ENCODE measurements at regions not wholly inside any gene's neighbourhood (a gene's known extent, or its start where the extent isn't known, plus 50 kb on each side); places are given as distances from the start of the nearest gene placed in this dataset.
"Not testable (repeated sequence)": the region's sequence is repeated elsewhere in the genome, so short reads cannot be mapped to it uniquely, and the experiment has no call there.

DNA sequence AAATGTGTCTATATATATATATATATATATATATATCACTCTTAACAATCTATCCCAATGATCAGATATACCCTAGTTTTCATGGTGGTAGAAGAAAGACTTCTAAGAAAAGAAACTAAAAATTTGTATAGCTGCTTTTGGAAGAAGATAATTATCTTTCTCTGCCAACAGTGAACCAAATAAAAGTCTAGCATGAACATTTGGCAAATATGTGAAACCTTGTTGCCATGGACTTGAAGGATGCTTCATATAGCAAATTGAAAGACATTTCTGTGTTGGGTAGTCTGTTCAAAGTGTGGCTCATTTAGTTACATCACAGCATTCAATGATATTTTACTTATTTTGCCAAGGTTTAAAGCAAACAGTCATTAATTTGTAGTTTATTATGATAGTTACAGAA lies 219.9 kb upstream of the NECTIN3 start:
- DNase-seq = no peak

GRCh38 chr3:110855207-110855606 lies 216.4 kb upstream of the NECTIN3 start:
- DNase-seq = no peak

DNA sequence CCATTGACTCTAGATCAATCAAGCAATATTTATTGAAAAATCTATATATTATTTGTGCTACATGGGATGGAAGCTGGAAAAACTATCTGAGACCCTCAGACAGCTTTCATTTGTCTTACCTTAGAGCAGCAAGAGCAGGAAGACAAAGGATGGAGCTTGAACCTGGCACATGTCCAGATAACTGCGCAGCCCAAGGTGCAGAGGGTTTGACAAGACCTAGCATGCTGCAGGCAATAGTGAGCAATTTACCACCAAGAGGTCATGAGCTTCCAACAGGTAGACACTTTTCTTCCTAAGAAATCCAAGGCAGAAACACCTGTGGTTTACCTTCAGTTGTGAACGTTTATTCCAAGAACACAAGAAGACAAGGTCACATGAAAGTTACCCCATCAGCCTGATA lies 214.7 kb upstream of the NECTIN3 start:
- no peak for DNase-seq

DNA sequence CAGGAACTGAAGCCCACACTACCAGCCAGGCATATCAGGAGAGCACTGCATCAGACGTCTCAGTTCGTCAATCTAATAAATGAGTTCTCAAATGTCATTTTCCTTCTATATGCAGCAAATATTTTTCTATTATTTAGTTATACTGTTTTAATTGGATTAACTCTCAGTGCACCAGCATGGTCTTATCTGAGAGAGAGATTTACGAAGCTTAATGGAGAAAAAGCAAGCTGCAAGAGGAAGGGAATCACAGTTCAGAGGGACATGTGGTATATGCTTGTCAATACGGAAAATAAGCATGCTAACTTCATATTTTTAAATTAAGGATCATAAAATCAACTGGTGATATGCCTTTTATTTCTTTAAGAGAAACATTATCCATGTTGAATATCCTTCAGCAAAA lies 213.1 kb upstream of the NECTIN3 start:
- DNase-seq = no peak

DNA sequence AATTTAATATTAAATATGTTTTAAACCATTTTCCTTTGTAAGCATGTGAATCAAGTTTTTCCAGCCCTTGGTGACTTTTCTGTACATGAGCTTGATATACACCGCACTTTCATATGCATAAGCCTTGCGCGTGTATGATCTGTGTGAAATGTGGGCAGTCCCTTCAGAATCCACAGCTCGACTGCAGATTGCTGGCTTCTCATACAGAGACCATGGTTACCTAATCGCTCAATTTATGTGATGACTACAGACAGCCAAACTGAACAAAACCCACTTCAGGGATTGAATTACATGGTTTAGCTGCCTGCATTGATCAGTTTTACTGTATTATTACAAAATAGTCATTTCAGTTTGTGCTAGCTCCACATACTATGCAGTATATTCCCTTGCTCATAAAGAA lies 212.3 kb upstream of the NECTIN3 start:
- no peak for DNase-seq

DNA sequence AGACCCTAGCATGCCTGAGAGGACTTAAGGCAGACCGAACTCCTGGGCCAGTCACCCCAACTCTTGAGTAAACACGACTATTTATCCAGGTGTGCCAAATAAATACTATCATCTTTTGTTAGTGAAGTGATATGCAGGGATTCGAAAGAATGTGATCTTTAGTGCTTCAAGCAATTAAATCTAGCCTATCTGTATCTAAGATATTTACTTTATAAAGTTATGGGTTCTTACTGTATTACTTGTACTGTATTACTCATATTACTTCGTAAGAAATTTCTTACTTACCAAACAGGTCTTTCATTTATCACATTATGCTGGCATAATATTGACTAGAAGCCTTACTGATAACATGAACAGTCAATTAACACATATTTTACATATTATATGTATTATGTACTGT lies 211.6 kb upstream of the NECTIN3 start:
- no peak for DNase-seq

- DNase-seq = no peak
These were observed 205.7 kb upstream of the NECTIN3 start for GRCh38 chr3:110865934-110866333.

DNA sequence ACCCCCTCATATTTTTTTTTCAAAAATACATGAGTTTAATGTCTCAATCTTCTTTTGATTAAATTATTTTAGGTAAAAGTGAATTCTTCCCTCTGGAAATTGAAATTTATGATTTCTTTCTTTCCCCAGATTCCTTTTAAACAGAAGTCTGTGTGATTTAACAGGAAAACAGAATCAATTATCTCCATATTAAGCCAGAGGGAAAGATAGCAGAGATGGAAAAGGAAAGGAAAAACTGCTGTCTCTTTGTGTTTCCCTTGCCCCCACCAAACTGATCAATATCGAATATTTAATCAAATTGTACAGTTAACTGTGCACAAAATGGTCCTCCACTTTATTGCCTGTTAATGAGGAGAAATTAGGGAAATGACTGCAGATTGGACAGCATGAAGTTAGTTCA lies 203.5 kb upstream of the NECTIN3 start:
- no peak for DNase-seq

GRCh38 chr3:110869736-110870135 lies 201.9 kb upstream of the NECTIN3 start:
- no peak for DNase-seq

DNA sequence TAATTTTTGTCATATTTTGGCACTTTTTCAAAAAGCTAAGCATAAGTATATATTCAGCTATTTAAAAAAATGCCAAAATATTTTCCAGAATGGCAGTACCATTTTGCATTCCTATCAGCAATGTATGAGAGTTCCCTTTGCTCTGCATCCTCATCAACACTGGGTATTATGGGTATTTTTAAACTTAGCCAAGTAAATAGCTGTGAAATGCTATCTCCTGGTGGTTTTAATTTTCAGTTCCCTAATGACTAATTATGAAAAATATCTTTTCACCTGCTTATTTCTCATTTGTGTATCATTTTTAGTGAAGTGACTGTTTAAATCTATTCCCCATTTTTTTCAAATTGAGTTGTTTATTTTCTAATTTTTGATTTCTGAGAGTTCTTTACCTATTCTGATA lies 199.7 kb upstream of the NECTIN3 start:
- no peak for DNase-seq

GRCh38 chr3:110878692-110879091 lies 192.9 kb upstream of the NECTIN3 start:
- no peak for DNase-seq

DNA sequence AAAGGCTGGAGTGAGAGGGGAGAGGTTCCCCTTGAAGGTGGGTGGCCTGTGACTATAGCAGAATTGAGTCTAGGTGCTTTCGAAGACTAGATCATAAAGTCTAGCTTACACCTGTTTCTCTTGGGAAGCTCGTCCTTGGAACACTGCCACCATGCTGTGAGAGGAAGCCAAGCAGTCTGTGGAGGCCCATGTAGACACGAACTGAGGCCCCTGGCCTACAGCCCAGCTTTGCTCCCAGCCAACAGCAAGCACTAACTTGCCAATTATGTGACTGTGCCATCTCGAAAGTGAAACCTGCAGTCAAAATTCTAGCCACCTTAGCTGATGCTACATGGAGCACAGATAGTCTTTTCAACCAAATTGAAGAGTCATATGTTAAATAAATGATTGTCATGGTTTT lies 190.5 kb upstream of the NECTIN3 start:
- peak; percentile 10 for DNase-seq

DNA sequence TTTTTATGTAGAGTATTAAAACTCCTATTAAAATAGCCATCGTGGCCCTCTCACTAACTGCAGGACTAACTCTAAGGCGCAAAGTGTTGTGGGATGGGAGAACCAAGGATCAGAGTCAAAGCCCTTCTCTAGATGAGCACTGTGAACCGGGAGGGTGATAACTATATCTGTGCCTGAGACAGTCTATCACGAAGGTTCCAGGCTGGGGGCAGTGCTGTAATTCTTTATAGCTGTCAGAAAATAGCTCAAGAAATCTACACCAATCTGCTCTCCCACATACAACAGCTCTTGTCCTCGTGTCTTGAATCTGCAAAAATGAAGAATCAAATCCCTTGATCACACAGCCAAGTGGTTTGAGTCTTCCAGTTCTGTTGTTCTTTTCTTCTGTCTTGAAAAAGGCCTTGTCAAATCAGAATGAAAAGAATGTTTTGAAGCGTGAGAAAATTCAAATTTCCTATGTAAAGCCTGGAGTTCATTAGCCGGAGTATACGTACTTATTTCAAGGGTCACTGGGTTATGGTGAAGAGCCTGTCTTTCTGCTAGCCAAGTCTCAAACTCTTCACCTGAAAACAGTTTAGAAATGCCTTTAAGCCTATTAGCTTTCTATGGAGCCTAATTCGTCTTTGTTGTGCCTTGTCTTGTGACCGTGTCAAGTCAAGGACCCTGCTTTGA lies 185.3 kb upstream of the NECTIN3 start:
- DNase-seq = no peak

GRCh38 chr3:110887176-110887575 lies 184.4 kb upstream of the NECTIN3 start:
- no peak for DNase-seq

DNA sequence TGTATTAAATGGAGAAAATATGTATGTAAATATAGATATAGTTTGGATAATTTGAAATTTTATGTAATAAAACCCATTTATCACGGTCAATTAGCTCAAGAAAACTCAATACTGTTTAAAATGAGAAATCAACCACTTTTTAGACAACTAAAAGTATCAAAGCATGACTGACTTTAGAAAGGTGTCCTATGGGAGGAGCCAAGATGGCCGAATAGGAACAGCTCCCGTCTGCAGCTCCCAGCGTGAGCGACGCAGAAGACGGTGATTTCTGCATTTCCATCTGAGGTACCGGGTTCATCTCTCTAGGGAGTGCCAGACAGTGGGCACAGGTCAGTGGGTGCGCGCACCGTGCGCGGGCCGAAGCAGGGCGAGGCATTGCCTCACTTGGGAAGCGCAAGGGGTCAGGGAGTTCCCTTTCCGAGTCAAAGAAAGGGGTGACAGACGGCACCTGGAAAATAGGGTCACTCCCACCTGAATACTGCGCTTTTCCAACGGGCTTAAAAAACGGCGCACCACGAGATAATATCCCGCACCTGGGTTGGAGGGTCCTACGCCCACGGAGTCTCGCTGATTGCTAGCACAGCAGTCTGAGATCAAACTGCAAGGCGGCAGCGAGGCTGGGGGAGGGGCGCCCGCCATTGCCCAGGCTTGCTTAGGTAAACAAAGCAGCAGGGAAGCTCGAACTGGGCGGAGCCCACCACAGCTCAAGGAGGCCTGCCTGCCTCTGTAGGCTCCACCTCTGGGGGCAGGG lies 182.8 kb upstream of the NECTIN3 start:
- not testable (repeated sequence) for DNase-seq

GRCh38 chr3:110889376-110889699 lies 182.3 kb upstream of the NECTIN3 start:
- not testable (repeated sequence) for DNase-seq

- DNase-seq = no peak
These were observed 177.0 kb upstream of the NECTIN3 start for GRCh38 chr3:110894574-110894973.

DNA sequence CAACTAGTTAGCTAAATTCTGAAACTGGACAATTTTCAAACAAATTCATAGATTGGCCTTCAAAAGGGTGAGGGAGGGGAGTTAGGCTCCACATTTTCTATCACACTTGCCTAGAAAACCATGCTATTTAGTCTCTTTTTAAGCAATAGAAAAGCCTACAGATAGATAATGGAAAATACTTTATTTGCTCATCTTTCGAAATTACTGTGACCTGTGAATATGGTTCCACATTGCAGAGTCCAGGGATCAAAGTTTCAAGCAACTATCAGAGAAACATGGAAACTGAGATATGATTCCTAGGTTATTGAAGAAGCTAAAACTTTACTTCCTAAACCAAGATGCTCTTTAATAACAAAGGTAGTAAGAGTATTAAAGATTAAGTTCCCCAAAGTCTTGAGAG lies 176.6 kb upstream of the NECTIN3 start:
- no peak for DNase-seq

GRCh38 chr3:110897046-110897445 lies 174.6 kb upstream of the NECTIN3 start:
- no peak for DNase-seq

GRCh38 chr3:110900576-110900975 lies 171.0 kb upstream of the NECTIN3 start:
- DNase-seq = no peak

GRCh38 chr3:110901536-110901935 lies 170.1 kb upstream of the NECTIN3 start:
- DNase-seq = no peak

GRCh38 chr3:110902453-110903085 lies 169.0 kb upstream of the NECTIN3 start:
- DNase-seq = no peak

DNA sequence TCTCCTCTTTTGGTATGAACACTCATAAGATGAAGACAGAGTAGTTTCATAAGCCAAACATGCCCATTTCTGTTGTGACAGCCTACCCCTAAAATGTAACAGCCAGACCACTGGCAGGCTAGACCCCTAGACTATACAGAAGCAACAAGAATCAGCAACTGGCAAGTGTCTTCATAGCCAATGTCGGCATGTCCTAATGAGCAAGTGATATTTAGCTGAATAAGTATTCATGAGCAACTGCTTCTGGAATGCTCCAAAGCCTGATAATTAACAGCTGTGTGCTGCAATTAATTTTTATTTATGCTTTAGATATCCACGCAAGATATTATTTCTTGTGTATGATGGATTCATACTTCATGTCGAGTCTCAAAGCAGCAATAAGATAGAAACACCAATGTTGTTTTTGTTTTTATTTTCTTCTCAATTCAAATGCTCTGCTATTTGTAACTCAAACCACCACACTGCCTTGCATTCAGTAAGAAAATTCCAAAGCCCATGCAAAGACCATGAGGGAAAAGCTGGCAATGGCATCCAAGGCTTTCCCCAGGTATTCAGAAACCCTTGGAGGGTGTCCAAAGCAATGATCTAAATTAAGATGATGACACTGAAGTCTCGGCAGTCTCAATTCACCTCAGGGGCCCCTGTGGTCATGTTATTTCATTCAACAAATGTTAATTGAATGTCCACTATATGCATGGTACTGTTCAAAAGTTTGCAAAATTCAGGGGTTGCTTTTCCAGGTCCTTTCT lies 167.7 kb upstream of the NECTIN3 start:
- DNase-seq = no peak

- no peak for DNase-seq
These were observed 167.1 kb upstream of the NECTIN3 start for GRCh38 chr3:110904520-110904890.

All from dermis blood vessel endothelial cell (primary cell).